Subcutaneous abdominal adipose tissue (tissue), 5 donors: ENCODE measurements at regions not wholly inside any gene's neighbourhood (a gene's known extent, or its start where the extent isn't known, plus 50 kb on each side); places are given as distances from the start of the nearest gene placed in this dataset.

Source experiments
- H3K27ac ChIP-seq: one replicate; pipeline ENCODE4 v1.7.0; 2013; ENCODE audit warnings: low read depth, mild to moderate bottlenecking, inconsistent platforms, low read length, moderate library complexity
- H3K27me3 ChIP-seq, 5 donors: one replicate each; pipeline ENCODE4 v1.7.0; 2013; ENCODE audit warnings: low read length in 5 of 5, inconsistent platforms in 1 of 5; ENCODE audit not compliant: control insufficient read depth in 5 of 5, insufficient read depth in 4 of 5
- H3K36me3 ChIP-seq, 5 donors: one replicate each; pipeline ENCODE4 v1.7.0; 2013; ENCODE audit warnings: low read length in 5 of 5; ENCODE audit not compliant: control insufficient read depth in 5 of 5, insufficient read depth in 5 of 5
- H3K4me1 ChIP-seq, 5 donors: one replicate each; pipeline ENCODE4 v1.7.0; 2013; ENCODE audit warnings: low read length in 5 of 5, mild to moderate bottlenecking in 3 of 5, moderate library complexity in 1 of 5; ENCODE audit not compliant: control insufficient read depth in 5 of 5, insufficient read depth in 5 of 5
- H3K4me3 ChIP-seq, 5 donors: one replicate each; pipeline ENCODE4 v1.7.0; 2013; ENCODE audit warnings: low read length in 5 of 5, low read depth in 1 of 5
- H3K9ac ChIP-seq, 5 donors: one replicate each; pipeline ENCODE4 v1.7.0; 2013; ENCODE audit warnings: low read length in 5 of 5, mild to moderate bottlenecking in 4 of 5, moderate library complexity in 3 of 5
- H3K9me3 ChIP-seq, 5 donors: one replicate each; pipeline ENCODE4 v1.7.0; 2013; ENCODE audit warnings: low read length in 5 of 5; ENCODE audit not compliant: control insufficient read depth in 5 of 5
- donor health status: healthy.
- donor health status: healthy.
- donor health status: healthy.
- donor health status: healthy.
- donor health status: healthy.

- Histone ChIP-seq H3K9ac (no peak overlapping the region), H3K36me3 (no peaks in the 10 kb centered on the region), H3K27ac (no peak overlapping the region), H3K9me3 (no peaks in the 10 kb centered on the region), H3K4me1 (no peaks in the 10 kb centered on the region), H3K4me3 (no peak overlapping the region), H3K27me3 (peaks cover 0 to 7% (median 1%) of the 10 kb centered on the region in 5 donors)
Measured at GRCh38 chr1:84750110-84750730, 60.0 kb upstream of the SSX2IP start.

GRCh38 chr1:84749427-84749826, 59.2 kb upstream of the SSX2IP start:
- peaks cover 0 to 7% (median 0%) of the 10 kb centered on the region in 5 donors for H3K27me3 ChIP-seq
- no peak overlapping the region for H3K4me3 ChIP-seq
- H3K9me3 ChIP-seq, result no peaks in the 10 kb centered on the region
- no peaks in the 10 kb centered on the region for H3K36me3 ChIP-seq
- H3K27ac ChIP-seq, result no peak overlapping the region
- H3K9ac ChIP-seq, result no peak overlapping the region
- no peaks in the 10 kb centered on the region for H3K4me1 ChIP-seq

- no peaks in the 10 kb centered on the region for H3K4me1 ChIP-seq
- H3K4me3 ChIP-seq, result no peak overlapping the region
- H3K27ac ChIP-seq, result no peak overlapping the region
- no peaks in the 10 kb centered on the region for H3K36me3 ChIP-seq
- no peak overlapping the region for H3K9ac ChIP-seq
- no peaks in the 10 kb centered on the region for H3K9me3 ChIP-seq
- H3K27me3 ChIP-seq, result peaks cover 0 to 7% (median 0%) of the 10 kb centered on the region in 5 donors
Measured at GRCh38 chr1:84748364-84748763, 58.1 kb upstream of the SSX2IP start.

GRCh38 chr1:84745857-84746256, 55.6 kb upstream of the SSX2IP start:
- Histone ChIP-seq H3K36me3 (no peaks in the 10 kb centered on the region), H3K27ac (no peak overlapping the region), H3K9me3 (no peaks in the 10 kb centered on the region), H3K27me3 (peaks cover 0 to 7% (median 3%) of the 10 kb centered on the region in 5 donors), H3K4me1 (no peaks in the 10 kb centered on the region), H3K9ac (no peak overlapping the region), H3K4me3 (no peak overlapping the region)

- H3K36me3 ChIP-seq, result no peaks in the 10 kb centered on the region
Measured at GRCh38 chr1:84743896-84744295, 53.6 kb upstream of the SSX2IP start.

GRCh38 chr1:84742653-84743052, 52.4 kb upstream of the SSX2IP start:
- H3K27ac ChIP-seq, result no peak overlapping the region
- H3K9ac ChIP-seq, result no peak overlapping the region
- H3K27me3 ChIP-seq, result peaks cover 0 to 3% (median 0%) of the 10 kb centered on the region in 5 donors
- H3K4me1 ChIP-seq, result no peaks in the 10 kb centered on the region
- no peaks in the 10 kb centered on the region for H3K36me3 ChIP-seq
- H3K4me3 ChIP-seq, result no peak overlapping the region
- no peaks in the 10 kb centered on the region for H3K9me3 ChIP-seq

More at GRCh38 chr1:84743896-84744295, 53.6 kb upstream of the SSX2IP start:
- no peak overlapping the region for H3K4me3 ChIP-seq
- H3K27ac ChIP-seq, result no peak overlapping the region
- no peaks in the 10 kb centered on the region for H3K9me3 ChIP-seq
- H3K4me1 ChIP-seq, result no peaks in the 10 kb centered on the region
- no peak overlapping the region for H3K9ac ChIP-seq
- H3K27me3 ChIP-seq, result peaks cover 0 to 3% (median 0%) of the 10 kb centered on the region in 5 donors

GRCh38 chr1:84740050-84740714, 49.9 kb upstream of the SSX2IP start:
- Histone ChIP-seq H3K9ac (no peak overlapping the region), H3K36me3 (no peaks in the 10 kb centered on the region), H3K9me3 (no peaks in the 10 kb centered on the region), H3K27ac (no peak overlapping the region), H3K4me3 (no peak overlapping the region), H3K27me3 (peaks cover 0 to 3% (median 0%) of the 10 kb centered on the region in 5 donors), H3K4me1 (no peaks in the 10 kb centered on the region)
